AG04449 (cell line): ENCODE measurements at regions not wholly inside any gene's neighbourhood (a gene's known extent, or its start where the extent isn't known, plus 50 kb on each side); places are given as distances from the start of the nearest gene placed in this dataset.

Experiments
- CTCF ChIA-PET: fragments of 350-600 bp; formaldehyde crosslinking; extraction: SDS; loops from one replicate; lab custom pipeline; 2021; ENCODE audit warnings: antibody characterized with exemption; lab: Yijun Ruan, JAX
- POLR2A ChIA-PET: fragments of 400-600, 350-600 bp; formaldehyde crosslinking; extraction: SDS; loops from one replicate; lab custom pipeline; 2020; ENCODE audit warnings: antibody characterized with exemption, inconsistent platforms; lab: Yijun Ruan, JAX
- DNase-seq: peaks from one replicate; pipeline ENCODE4 v3.0.0-alpha.2; 2010; ENCODE audit warnings: low read depth, low spot score
- H3K4me3 ChIP-seq: 2 replicates; pipeline ENCODE4 v1.5.1; 2011; ENCODE audit warnings: low read depth, mild to moderate bottlenecking, control low read depth, low read length
- CTCF ChIP-seq: IDR thresholded peaks from one replicate; pipeline ENCODE4 v1.5.1; 2011; ENCODE audit warnings: mild to moderate bottlenecking, moderate library complexity, low read length, control low read depth, inconsistent platforms; ENCODE audit not compliant: insufficient read depth; ENCODE audit errors: missing control alignments

- TF ChIP-seq CTCF, result no peak
- no peak overlapping the region for H3K4me3 ChIP-seq
- no peak for DNase-seq
- POLR2A ChIA-PET, result no interaction called here
- CTCF ChIA-PET, result no interaction called here
Measured at GRCh38 chrY:8085925-8086324, 1174.4 kb upstream of the AMELY start.

- DNase-seq, result no peak
- TF ChIP-seq CTCF, result no peak
- ChIA-PET CTCF (no interaction called here), POLR2A (no interaction called here)
- no peak overlapping the region for H3K4me3 ChIP-seq
Measured at GRCh38 chrY:8084192-8084591, 1172.6 kb upstream of the AMELY start.

GRCh38 chrY:8081151-8081550 lies 1169.6 kb upstream of the AMELY start:
- H3K4me3 ChIP-seq, result no peak overlapping the region
- no peak for TF ChIP-seq CTCF
- ChIA-PET CTCF (no interaction called here), POLR2A (no interaction called here)
- no peak for DNase-seq

- no peak for DNase-seq
- POLR2A ChIA-PET, result no interaction called here
- TF ChIP-seq CTCF, result no peak
- H3K4me3 ChIP-seq, result no peak overlapping the region
- CTCF ChIA-PET, result no interaction called here
Measured at GRCh38 chrY:8065220-8065619, 1153.7 kb upstream of the AMELY start.

- H3K4me3 ChIP-seq, result no peak overlapping the region
- no peak for DNase-seq
- ChIA-PET POLR2A (no interaction called here), CTCF (no interaction called here)
- no peak for TF ChIP-seq CTCF
Measured at GRCh38 chrY:8064500-8064899, 1152.9 kb upstream of the AMELY start.

- no peak for TF ChIP-seq CTCF
- POLR2A ChIA-PET, result no interaction called here
- no peak overlapping the region for H3K4me3 ChIP-seq
- no peak for DNase-seq
- CTCF ChIA-PET, result no interaction called here
Measured at GRCh38 chrY:8063973-8064372, 1152.4 kb upstream of the AMELY start.
